ENCODE measurements at regions not wholly inside any gene's neighbourhood (a gene's known extent, or its start where the extent isn't known, plus 50 kb on each side); places are given as distances from the start of the nearest gene placed in this dataset.

GRCh38 chr13:75165543-75166230 is 316.3 kb downstream of the TBC1D4 start:
- H3K4me1 ChIP-seq (ENCODE audit: control insufficient read depth in 1 of 2, insufficient read depth in 1 of 2, low read depth in 1 of 2, low read length in 1 of 2), result no peaks in the 10 kb centered on the region
- TF ChIP-seq, protein P1, sequence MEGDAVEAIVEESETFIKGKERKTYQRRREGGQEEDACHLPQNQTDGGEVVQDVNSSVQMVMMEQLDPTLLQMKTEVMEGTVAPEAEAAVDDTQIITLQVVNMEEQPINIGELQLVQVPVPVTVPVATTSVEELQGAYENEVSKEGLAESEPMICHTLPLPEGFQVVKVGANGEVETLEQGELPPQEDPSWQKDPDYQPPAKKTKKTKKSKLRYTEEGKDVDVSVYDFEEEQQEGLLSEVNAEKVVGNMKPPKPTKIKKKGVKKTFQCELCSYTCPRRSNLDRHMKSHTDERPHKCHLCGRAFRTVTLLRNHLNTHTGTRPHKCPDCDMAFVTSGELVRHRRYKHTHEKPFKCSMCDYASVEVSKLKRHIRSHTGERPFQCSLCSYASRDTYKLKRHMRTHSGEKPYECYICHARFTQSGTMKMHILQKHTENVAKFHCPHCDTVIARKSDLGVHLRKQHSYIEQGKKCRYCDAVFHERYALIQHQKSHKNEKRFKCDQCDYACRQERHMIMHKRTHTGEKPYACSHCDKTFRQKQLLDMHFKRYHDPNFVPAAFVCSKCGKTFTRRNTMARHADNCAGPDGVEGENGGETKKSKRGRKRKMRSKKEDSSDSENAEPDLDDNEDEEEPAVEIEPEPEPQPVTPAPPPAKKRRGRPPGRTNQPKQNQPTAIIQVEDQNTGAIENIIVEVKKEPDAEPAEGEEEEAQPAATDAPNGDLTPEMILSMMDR (IDR thresholded peaks at IDR 0.05), result no peak
- no peak overlapping the region for H3K4me3 ChIP-seq (ENCODE audit: low read depth in 1 of 2, low read length in 1 of 2)
- no peaks in the 10 kb centered on the region for H3K36me3 ChIP-seq
- H3K27me3 ChIP-seq, result no peaks in the 10 kb centered on the region
- no peaks in the 10 kb centered on the region for H3K9me3 ChIP-seq
- no peak overlapping the region for H3K27ac ChIP-seq

- no peak overlapping the region for H3K27ac ChIP-seq
- no peaks in the 10 kb centered on the region for H3K9me3 ChIP-seq
- TF ChIP-seq, protein P1 (IDR thresholded peaks at IDR 0.05), result no peak
- no peaks in the 10 kb centered on the region for H3K27me3 ChIP-seq
- H3K4me1 ChIP-seq (ENCODE audit: control insufficient read depth in 1 of 2, insufficient read depth in 1 of 2, low read depth in 1 of 2, low read length in 1 of 2), result no peaks in the 10 kb centered on the region
- H3K4me3 ChIP-seq (ENCODE audit: low read depth in 1 of 2, low read length in 1 of 2), result no peak overlapping the region
- no peaks in the 10 kb centered on the region for H3K36me3 ChIP-seq
Measured at GRCh38 chr13:75161804-75162203, 320.2 kb downstream of the TBC1D4 start.

GRCh38 chr13:75160984-75161383 is 321.0 kb downstream of the TBC1D4 start:
- H3K4me1 ChIP-seq (ENCODE audit: control insufficient read depth in 1 of 2, insufficient read depth in 1 of 2, low read depth in 1 of 2, low read length in 1 of 2), result no peaks in the 10 kb centered on the region
- H3K27ac ChIP-seq, result no peak overlapping the region
- TF ChIP-seq, protein P1 (IDR thresholded peaks at IDR 0.05), result no peak
- no peaks in the 10 kb centered on the region for H3K27me3 ChIP-seq
- no peaks in the 10 kb centered on the region for H3K36me3 ChIP-seq
- peaks cover 3% of the 10 kb centered on the region for H3K9me3 ChIP-seq
- H3K4me3 ChIP-seq (ENCODE audit: low read depth in 1 of 2, low read length in 1 of 2), result no peak overlapping the region

GRCh38 chr13:75154331-75154730 is 327.6 kb downstream of the TBC1D4 start:
- TF ChIP-seq, protein P1 (IDR thresholded peaks at IDR 0.05), result no peak
- H3K4me1 ChIP-seq (ENCODE audit: control insufficient read depth in 1 of 2, insufficient read depth in 1 of 2, low read depth in 1 of 2, low read length in 1 of 2), result peaks cover 0 to 12% of the 10 kb centered on the region in 2 experiments
- H3K36me3 ChIP-seq, result no peaks in the 10 kb centered on the region
- no peak overlapping the region for H3K4me3 ChIP-seq (ENCODE audit: low read depth in 1 of 2, low read length in 1 of 2)
- peaks cover 7% of the 10 kb centered on the region for H3K9me3 ChIP-seq
- no peaks in the 10 kb centered on the region for H3K27me3 ChIP-seq
- no peak overlapping the region for H3K27ac ChIP-seq

DNA sequence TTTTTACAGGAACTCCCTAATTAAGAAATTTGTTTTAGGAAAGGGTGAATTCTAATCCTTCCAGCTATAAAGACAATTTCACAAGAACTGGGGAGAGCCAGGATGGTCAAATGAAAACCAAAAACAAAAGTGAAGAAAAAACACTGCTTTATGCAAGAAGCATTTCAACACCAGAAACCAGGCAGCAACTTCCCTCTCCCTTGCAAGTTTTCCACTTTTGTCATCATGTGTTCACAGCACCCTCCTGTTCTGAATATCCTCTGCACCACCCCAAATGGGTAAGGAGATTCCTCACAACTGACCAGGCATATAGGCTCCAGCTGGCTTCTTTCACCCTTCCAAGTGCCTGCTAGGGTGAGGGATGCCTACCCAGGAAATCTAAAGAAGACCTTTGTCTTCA is 328.1 kb downstream of the TBC1D4 start:
- TF ChIP-seq, protein P1 (IDR thresholded peaks at IDR 0.05), result no peak
- H3K9me3 ChIP-seq, result peaks cover 7% of the 10 kb centered on the region
- H3K27me3 ChIP-seq, result no peaks in the 10 kb centered on the region
- peaks cover 0 to 12% of the 10 kb centered on the region in 2 experiments for H3K4me1 ChIP-seq (ENCODE audit: control insufficient read depth in 1 of 2, insufficient read depth in 1 of 2, low read depth in 1 of 2, low read length in 1 of 2)
- no peaks in the 10 kb centered on the region for H3K36me3 ChIP-seq
- no peak overlapping the region for H3K4me3 ChIP-seq (ENCODE audit: low read depth in 1 of 2, low read length in 1 of 2)
- H3K27ac ChIP-seq, result no peak overlapping the region
